ENCODE measurements at regions not wholly inside any gene's neighbourhood (a gene's known extent, or its start where the extent isn't known, plus 50 kb on each side); places are given as distances from the start of the nearest gene placed in this dataset.

GRCh38 chr2:146853741-146854444 is 990.9 kb upstream of the ACVR2A start:
- Histone ChIP-seq H3K9me3 (ENCODE audit: insufficient read depth, low read depth) (no peaks in the 10 kb centered on the region), H3K27me3 (ENCODE audit: insufficient read depth, low read depth) (no peaks in the 10 kb centered on the region), H4K20me1 (ENCODE audit: insufficient read depth) (no peaks in the 10 kb centered on the region), H2AFZ (no peak overlapping the region), H3F3A (ENCODE audit: insufficient read depth, low read depth) (no peaks in the 10 kb centered on the region), H3K36me3 (ENCODE audit: low read depth) (no peaks in the 10 kb centered on the region), H3K27ac (no peak overlapping the region), H3K4me1 (replicated peaks; ENCODE audit: insufficient read depth) (no peaks in the 10 kb centered on the region), H3K4me3 (no peak overlapping the region), H3K79me2 (ENCODE audit: low read depth) (no peaks in the 10 kb centered on the region), H3K9me2 (ENCODE audit: insufficient read depth) (no peaks in the 10 kb centered on the region), H3K4me2 (no peak overlapping the region)
- intact Hi-C loops (cut with micrococcal nuclease; ENCODE audit: unreplicated experiment): no loop called here
- no peak for DNase-seq
- BruUV-seq (replicated peaks): no TSS peak
- CTCF ChIA-PET: interaction anchor here (0.6 kb wide), 1 partner anchor 82 kb away, joined by 3 read pairs; no protein-coding TSS in a partner anchor
- POLR2A ChIA-PET (ENCODE audit: unreplicated experiment): no interaction called here
- TF ChIP-seq CTCF (conservative IDR thresholded peaks at IDR 0.05) (no peak), EZH2 (IDR thresholded peaks at IDR 0.05; ENCODE audit: low read depth) (no peak)

GRCh38 chr2:146852661-146853060 is 992.2 kb upstream of the ACVR2A start:
- no peaks in the 10 kb centered on the region for H3K36me3 ChIP-seq (ENCODE audit: low read depth)
- no peaks in the 10 kb centered on the region for H3K79me2 ChIP-seq (ENCODE audit: low read depth)
- TF ChIP-seq EZH2 (IDR thresholded peaks at IDR 0.05; ENCODE audit: low read depth) (no peak), CTCF (conservative IDR thresholded peaks at IDR 0.05) (no peak)
- ChIA-PET POLR2A (ENCODE audit: unreplicated experiment) (no interaction called here), CTCF (no interaction called here)
- intact Hi-C loops (cut with micrococcal nuclease; ENCODE audit: unreplicated experiment): no loop called here
- BruUV-seq (replicated peaks): no TSS peak
- H3K27me3 ChIP-seq (ENCODE audit: insufficient read depth, low read depth): no peaks in the 10 kb centered on the region
- H3K4me2 ChIP-seq: no peak overlapping the region
- H3F3A ChIP-seq (ENCODE audit: insufficient read depth, low read depth): no peaks in the 10 kb centered on the region
- no peak for DNase-seq
- H3K4me1 ChIP-seq (replicated peaks; ENCODE audit: insufficient read depth): no peaks in the 10 kb centered on the region
- H2AFZ ChIP-seq: no peak overlapping the region
- H3K27ac ChIP-seq: no peak overlapping the region
- H4K20me1 ChIP-seq (ENCODE audit: insufficient read depth): no peaks in the 10 kb centered on the region
- no peaks in the 10 kb centered on the region for H3K9me2 ChIP-seq (ENCODE audit: insufficient read depth)
- no peak overlapping the region for H3K4me3 ChIP-seq
- H3K9me3 ChIP-seq (ENCODE audit: insufficient read depth, low read depth): no peaks in the 10 kb centered on the region

DNA sequence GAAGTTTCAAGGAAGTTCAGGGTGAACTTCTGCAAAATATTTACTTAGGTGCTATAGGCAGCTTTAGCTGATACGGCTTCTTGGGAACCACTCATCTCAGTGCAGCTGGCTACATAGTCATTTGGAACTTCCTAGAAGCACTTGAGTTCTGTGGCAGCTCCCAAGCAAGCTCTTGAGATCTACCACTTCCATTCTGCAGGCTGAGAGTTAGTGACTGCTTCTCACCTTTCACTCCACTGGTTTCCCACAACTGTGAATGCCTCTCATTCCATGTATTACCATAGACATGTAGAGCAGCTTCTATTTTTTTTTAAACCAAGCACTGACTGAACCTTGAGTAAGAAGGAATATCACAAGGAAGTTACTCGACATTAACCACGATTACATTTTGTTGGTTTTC is 994.1 kb upstream of the ACVR2A start:
- POLR2A ChIA-PET (ENCODE audit: unreplicated experiment): no interaction called here
- Histone ChIP-seq H3K79me2 (ENCODE audit: low read depth) (no peaks in the 10 kb centered on the region), H3K27ac (no peak overlapping the region), H3K4me3 (no peak overlapping the region), H3F3A (ENCODE audit: insufficient read depth, low read depth) (no peaks in the 10 kb centered on the region), H3K4me2 (no peak overlapping the region), H3K36me3 (ENCODE audit: low read depth) (no peaks in the 10 kb centered on the region), H3K27me3 (ENCODE audit: insufficient read depth, low read depth) (no peaks in the 10 kb centered on the region), H2AFZ (no peak overlapping the region), H3K9me2 (ENCODE audit: insufficient read depth) (no peaks in the 10 kb centered on the region), H4K20me1 (ENCODE audit: insufficient read depth) (no peaks in the 10 kb centered on the region), H3K4me1 (replicated peaks; ENCODE audit: insufficient read depth) (no peaks in the 10 kb centered on the region), H3K9me3 (ENCODE audit: insufficient read depth, low read depth) (no peaks in the 10 kb centered on the region; the same call in 1 of the 2 replicates)
- CTCF ChIA-PET: no interaction called here
- TF ChIP-seq EZH2 (IDR thresholded peaks at IDR 0.05; ENCODE audit: low read depth): no peak
- TF ChIP-seq CTCF (conservative IDR thresholded peaks at IDR 0.05): no peak
- BruUV-seq (replicated peaks): no TSS peak
- intact Hi-C loops (cut with micrococcal nuclease; ENCODE audit: unreplicated experiment): no loop called here
- DNase-seq: no peak
